OCI-LY7 (cell line): ENCODE measurements at regions not wholly inside any gene's neighbourhood (a gene's known extent, or its start where the extent isn't known, plus 50 kb on each side); places are given as distances from the start of the nearest gene placed in this dataset.

ENCODE experiments used
- EZH2phosphoT487 ChIP-seq: fragments of 200-600 bp; sonication (generic); IDR thresholded peaks from 2 replicates; pipeline ENCODE4 v1.6.1; 2018; ENCODE audit warnings: low read depth, borderline replicate concordance, mild to moderate bottlenecking, mixed run types, antibody characterized with exemption, low read length, moderate library complexity, mixed read lengths
- TF ChIP-seq, protein P1 (sequence below): fragments of 200-600 bp; sonication (generic); conservative IDR thresholded peaks from 2 replicates; pipeline ENCODE4 v1.5.1; 2014; ENCODE audit warnings: mild to moderate bottlenecking, antibody characterized with exemption, low read length, moderate library complexity, mixed read lengths

DNA sequence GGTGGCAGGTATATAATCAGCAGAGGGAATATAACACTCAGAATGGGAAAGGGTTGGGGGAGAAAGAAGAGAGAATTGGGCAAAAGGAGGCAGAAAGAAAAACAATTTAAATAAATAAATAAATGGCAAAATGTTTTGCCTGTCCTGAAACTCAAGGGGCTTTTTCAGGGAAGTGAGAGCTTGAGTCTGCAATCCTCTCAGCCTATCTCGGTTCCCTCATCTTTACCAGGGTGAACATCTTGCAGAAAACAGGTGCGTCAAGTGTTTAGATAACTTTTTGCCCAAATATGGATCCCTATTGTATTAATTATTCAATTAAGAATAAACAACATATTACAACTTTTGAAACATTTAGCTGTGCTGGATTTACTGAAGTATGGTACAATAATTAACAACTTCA is 343.0 kb upstream of the EDIL3 start:
- TF ChIP-seq, protein P1, sequence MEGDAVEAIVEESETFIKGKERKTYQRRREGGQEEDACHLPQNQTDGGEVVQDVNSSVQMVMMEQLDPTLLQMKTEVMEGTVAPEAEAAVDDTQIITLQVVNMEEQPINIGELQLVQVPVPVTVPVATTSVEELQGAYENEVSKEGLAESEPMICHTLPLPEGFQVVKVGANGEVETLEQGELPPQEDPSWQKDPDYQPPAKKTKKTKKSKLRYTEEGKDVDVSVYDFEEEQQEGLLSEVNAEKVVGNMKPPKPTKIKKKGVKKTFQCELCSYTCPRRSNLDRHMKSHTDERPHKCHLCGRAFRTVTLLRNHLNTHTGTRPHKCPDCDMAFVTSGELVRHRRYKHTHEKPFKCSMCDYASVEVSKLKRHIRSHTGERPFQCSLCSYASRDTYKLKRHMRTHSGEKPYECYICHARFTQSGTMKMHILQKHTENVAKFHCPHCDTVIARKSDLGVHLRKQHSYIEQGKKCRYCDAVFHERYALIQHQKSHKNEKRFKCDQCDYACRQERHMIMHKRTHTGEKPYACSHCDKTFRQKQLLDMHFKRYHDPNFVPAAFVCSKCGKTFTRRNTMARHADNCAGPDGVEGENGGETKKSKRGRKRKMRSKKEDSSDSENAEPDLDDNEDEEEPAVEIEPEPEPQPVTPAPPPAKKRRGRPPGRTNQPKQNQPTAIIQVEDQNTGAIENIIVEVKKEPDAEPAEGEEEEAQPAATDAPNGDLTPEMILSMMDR: no peak
- no peak for TF ChIP-seq EZH2phosphoT487
